Smooth muscle cell (in vitro differentiated cells): ENCODE measurements at regions not wholly inside any gene's neighbourhood (a gene's known extent, or its start where the extent isn't known, plus 50 kb on each side); places are given as distances from the start of the nearest gene placed in this dataset.

ENCODE experiments used
- DNase-seq: peaks from one replicate; lab custom pipeline; 2025; ENCODE audit not compliant: unreplicated experiment; lab: John Stamatoyannopoulos, UW
- H2AFZ ChIP-seq: fragments of 200-600 bp; sonication (generic); 2 replicates; pipeline ENCODE4 v1.6.0; 2016; ENCODE audit warnings: antibody characterized with exemption, low read depth, mild to moderate bottlenecking
- H3F3A ChIP-seq: fragments of 200-600 bp; sonication (generic); 2 replicates; pipeline ENCODE4 v1.6.0; 2017; ENCODE audit warnings: antibody characterized with exemption, low read depth
- H3K27ac ChIP-seq: fragments of 200-600 bp; sonication (generic); 2 replicates; pipeline ENCODE4 v1.5.1; 2016; ENCODE audit warnings: low read depth, mild to moderate bottlenecking
- H3K27me3 ChIP-seq: fragments of 200-600 bp; sonication (generic); 2 replicates; pipeline ENCODE4 v1.6.1; 2016; ENCODE audit warnings: low read depth, mild to moderate bottlenecking
- H3K36me3 ChIP-seq: fragments of 200-600 bp; sonication (generic); 2 replicates; pipeline ENCODE4 v1.5.1; 2016; ENCODE audit warnings: low read depth
- H3K4me1 ChIP-seq: fragments of 200-600 bp; sonication (generic); 2 replicates; pipeline ENCODE4 v1.5.1; 2016; ENCODE audit warnings: low read depth
- H3K4me2 ChIP-seq: fragments of 200-600 bp; sonication (generic); 2 replicates; pipeline ENCODE4 v1.6.0; 2016; ENCODE audit warnings: mild to moderate bottlenecking
- H3K4me3 ChIP-seq: fragments of 200-600 bp; sonication (generic); 2 replicates; pipeline ENCODE4 v1.5.1; 2016; ENCODE audit warnings: mild to moderate bottlenecking
- H3K79me2 ChIP-seq: fragments of 200-600 bp; sonication (generic); 2 replicates; pipeline ENCODE4 v1.6.0; 2016; ENCODE audit warnings: low read depth, mild to moderate bottlenecking
- H3K9ac ChIP-seq: fragments of 200-600 bp; sonication (generic); 2 replicates; pipeline ENCODE4 v1.6.0; 2016; ENCODE audit warnings: low read depth
- H3K9me3 ChIP-seq: fragments of 200-600 bp; sonication (generic); replicated peaks from 2 replicates; pipeline ENCODE4 v1.5.1; 2016; ENCODE audit warnings: low read depth
- H4K20me1 ChIP-seq: fragments of 200-600 bp; sonication (generic); 2 replicates; pipeline ENCODE4 v1.6.0; 2016; ENCODE audit warnings: low read depth
- CTCF ChIP-seq: fragments of 200-600 bp; sonication (generic); IDR thresholded peaks from 2 replicates; pipeline ENCODE4 v1.5.1; 2017; ENCODE audit warnings: borderline replicate concordance, mild to moderate bottlenecking, antibody characterized with exemption; ENCODE audit not compliant: insufficient read depth, poor library complexity, severe bottlenecking
- WGBS: methylation state at CpG from one replicate; pipeline ENCODE4 v1.1.7; 2016; ENCODE audit warnings: low lambda C conversion rate; 5-methylcytosine and 5-hydroxymethylcytosine counted together

- no peaks in the 10 kb centered on the region for H3K4me1 ChIP-seq
- no peaks in the 10 kb centered on the region for H3K9me3 ChIP-seq
- no peak overlapping the region for H3K9ac ChIP-seq
- no peaks in the 10 kb centered on the region for H4K20me1 ChIP-seq
- H3K4me3 ChIP-seq = no peak overlapping the region
- DNase-seq = no peak
- no peaks in the 10 kb centered on the region for H3K27me3 ChIP-seq
- no peak overlapping the region for H3K4me2 ChIP-seq
- H3K36me3 ChIP-seq = no peaks in the 10 kb centered on the region
- no peak for TF ChIP-seq CTCF
- H2AFZ ChIP-seq = no peak overlapping the region
- 88% methylated on average over 3 of the region's 3 CpGs for WGBS
- H3K27ac ChIP-seq = no peak overlapping the region
- no peaks in the 10 kb centered on the region for H3K79me2 ChIP-seq
- no peaks in the 10 kb centered on the region for H3F3A ChIP-seq
These were observed 200.3 kb upstream of the UMPS start for GRCh38 chr3:124529826-124530571.

- H3K9ac ChIP-seq = no peak overlapping the region
- no peak for TF ChIP-seq CTCF
- no peaks in the 10 kb centered on the region for H3K27me3 ChIP-seq
- no peaks in the 10 kb centered on the region for H3K79me2 ChIP-seq
- no peaks in the 10 kb centered on the region for H3F3A ChIP-seq
- H3K4me2 ChIP-seq = no peak overlapping the region
- no peak overlapping the region for H3K27ac ChIP-seq
- no peaks in the 10 kb centered on the region for H4K20me1 ChIP-seq
- no peaks in the 10 kb centered on the region for H3K36me3 ChIP-seq
- DNase-seq = no peak
- no peak overlapping the region for H3K4me3 ChIP-seq
- H2AFZ ChIP-seq = no peak overlapping the region
- no peaks in the 10 kb centered on the region for H3K4me1 ChIP-seq
- H3K9me3 ChIP-seq = no peaks in the 10 kb centered on the region
These were observed 199.3 kb upstream of the UMPS start for GRCh38 chr3:124530916-124531315.

GRCh38 chr3:124532071-124532470 is 198.2 kb upstream of the UMPS start:
- Histone ChIP-seq H3F3A (no peaks in the 10 kb centered on the region), H3K4me3 (no peak overlapping the region), H3K9ac (no peak overlapping the region), H3K4me2 (no peak overlapping the region), H3K9me3 (no peaks in the 10 kb centered on the region), H3K36me3 (no peaks in the 10 kb centered on the region), H3K79me2 (no peaks in the 10 kb centered on the region), H3K27me3 (no peaks in the 10 kb centered on the region), H2AFZ (no peak overlapping the region), H3K27ac (no peak overlapping the region), H4K20me1 (no peaks in the 10 kb centered on the region), H3K4me1 (no peaks in the 10 kb centered on the region)
- TF ChIP-seq CTCF = no peak
- no peak for DNase-seq
- 91% methylated on average over 1 of the region's 1 CpG for WGBS

GRCh38 chr3:124535306-124535705 is 194.9 kb upstream of the UMPS start:
- Histone ChIP-seq H3K4me1 (no peaks in the 10 kb centered on the region), H3K4me3 (no peak overlapping the region), H2AFZ (no peak overlapping the region), H3F3A (no peaks in the 10 kb centered on the region), H3K4me2 (no peak overlapping the region), H3K9me3 (no peaks in the 10 kb centered on the region), H3K36me3 (no peaks in the 10 kb centered on the region), H4K20me1 (no peaks in the 10 kb centered on the region), H3K27ac (no peak overlapping the region), H3K79me2 (no peaks in the 10 kb centered on the region), H3K27me3 (no peaks in the 10 kb centered on the region), H3K9ac (no peak overlapping the region)
- WGBS = 82% methylated on average over 1 of the region's 1 CpG
- no peak for DNase-seq
- TF ChIP-seq CTCF = no peak
